Left ventricle myocardium superior (tissue), 1 donor: ENCODE measurements at regions not wholly inside any gene's neighbourhood (a gene's known extent, or its start where the extent isn't known, plus 50 kb on each side); places are given as distances from the start of the nearest gene placed in this dataset.
"Not testable (repeated sequence)": the region's sequence is repeated elsewhere in the genome, so short reads cannot be mapped to it uniquely, and the experiment has no call there.

ENCODE experiments used
- ATAC-seq: fragments of 200-7000 bp; cut with Tn5 transposase; one replicate; pipeline ENCODE4 v1.9.1; 2020; ENCODE audit warnings: mild to moderate bottlenecking, moderate library complexity
- DNase-seq: peaks from one replicate; pipeline ENCODE4 v3.0.0-alpha.2; 2020
- intact Hi-C: fragments of 100-400 bp; cut with micrococcal nuclease; formaldehyde crosslinking; loops from one replicate; pipeline ENCODE4 v1.11.0; 2022
- donor health status: DM: no; HTN: yes; CAD: no; lungs with severe emphysema.

DNA sequence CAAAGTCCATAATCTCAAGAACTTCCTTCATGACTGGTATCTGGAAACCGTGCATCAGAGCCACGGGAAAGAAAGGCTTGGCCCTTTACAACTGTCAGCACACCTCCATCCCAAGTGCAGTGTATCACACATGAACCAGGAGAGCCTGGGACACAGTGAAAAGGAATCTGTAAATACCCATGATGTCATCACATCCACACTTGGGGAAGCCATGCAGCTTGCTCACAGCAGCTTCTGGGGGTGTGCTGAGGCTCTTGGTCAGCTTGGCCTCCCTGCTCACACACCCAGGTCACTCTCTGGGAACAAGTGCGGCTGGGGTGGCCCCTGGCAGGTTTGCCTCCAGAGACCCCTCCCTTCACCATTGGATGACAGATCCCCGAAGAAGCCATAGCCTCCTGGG is 51.6 kb upstream of the ASAH2B start:
- intact Hi-C loops, DNase-seq: not testable (repeated sequence)
- ATAC-seq, result peak; percentile 45

DNA sequence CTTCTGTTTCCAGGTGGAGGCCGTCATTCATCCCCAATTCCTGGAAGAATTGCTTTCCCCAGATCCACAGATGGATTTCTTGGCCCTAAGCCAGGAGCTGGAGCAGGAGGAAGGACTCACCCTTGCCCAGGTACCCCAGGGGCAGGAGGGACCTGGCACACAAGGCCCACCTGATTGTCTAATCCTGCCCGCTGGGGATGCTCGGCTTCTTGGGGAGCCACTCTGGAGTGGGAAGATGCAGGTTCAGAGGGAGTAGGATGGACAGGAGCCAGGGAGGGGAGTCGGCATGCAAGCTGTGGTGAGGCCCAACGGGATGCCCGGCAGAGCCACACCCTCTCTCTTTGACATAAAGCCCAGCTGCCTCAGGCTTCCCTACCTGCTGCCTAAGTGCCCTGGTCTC is 55.4 kb upstream of the ASAH2B start:
- intact Hi-C loops, DNase-seq, ATAC-seq: not testable (repeated sequence)

- intact Hi-C loops, DNase-seq, ATAC-seq: not testable (repeated sequence)
These were observed 56.5 kb upstream of the ASAH2B start for GRCh38 chr10:50683198-50683751.

- ATAC-seq, DNase-seq, intact Hi-C loops: not testable (repeated sequence)
These were observed 56.9 kb upstream of the SGMS1 start for GRCh38 chr10:50680606-50681005.

- intact Hi-C loops, result no loop called here
These were observed 55.4 kb upstream of the SGMS1 start for GRCh38 chr10:50679149-50679548.

GRCh38 chr10:50675555-50675954 is 51.8 kb upstream of the SGMS1 start:
- intact Hi-C loops, ATAC-seq, DNase-seq: not testable (repeated sequence)

More at GRCh38 chr10:50679149-50679548, 55.4 kb upstream of the SGMS1 start:
- ATAC-seq, result no peak
- no peak for DNase-seq

DNA sequence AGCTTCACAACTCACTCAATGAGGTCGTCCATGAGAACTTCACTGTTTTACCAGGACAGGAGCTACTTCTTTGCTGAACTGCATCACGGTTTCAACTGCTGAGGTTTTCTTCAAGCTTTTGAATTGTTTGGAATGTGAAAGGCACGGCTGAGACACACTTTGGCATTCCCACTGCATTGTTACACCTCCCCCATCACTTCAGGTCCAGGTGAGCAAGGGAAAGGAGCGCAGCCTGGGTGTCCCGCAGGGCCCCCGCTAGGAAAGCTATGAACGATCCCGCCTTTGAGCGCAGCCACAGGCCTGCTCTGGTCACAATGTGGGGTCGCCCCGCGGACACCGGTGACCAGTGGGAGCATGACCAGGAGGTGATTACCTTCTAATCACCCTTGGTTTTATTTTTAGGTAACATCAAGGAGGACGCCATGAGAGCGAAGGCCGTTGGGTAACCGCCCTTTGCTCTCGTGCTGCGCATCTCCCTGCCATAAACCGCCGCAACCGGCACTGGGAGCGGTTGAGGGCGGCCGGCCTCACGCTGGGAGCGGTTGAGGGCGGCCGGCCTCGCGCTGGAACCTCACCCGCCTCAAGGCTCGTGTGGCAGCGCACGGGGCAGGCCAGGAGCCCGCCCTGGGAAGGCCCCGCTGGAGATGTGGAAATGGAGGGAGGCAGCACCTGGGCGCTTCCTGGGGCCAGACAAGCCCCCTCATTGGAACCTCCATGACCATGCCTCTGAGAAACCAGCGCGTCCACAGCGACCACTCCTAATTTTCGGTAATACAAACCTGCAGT is 50.9 kb upstream of the SGMS1 start:
- DNase-seq, result no peak
- ATAC-seq, result no peak
- intact Hi-C loops, result no loop called here
